GM12874 (cell line): ENCODE measurements at regions not wholly inside any gene's neighbourhood (a gene's known extent, or its start where the extent isn't known, plus 50 kb on each side); places are given as distances from the start of the nearest gene placed in this dataset.

Experiments
- CTCF ChIP-seq: IDR thresholded peaks from 2 replicates; pipeline ENCODE4 v1.5.1; 2011; ENCODE audit warnings: low read depth, mild to moderate bottlenecking, control low read depth, low read length, moderate library complexity; ENCODE audit not compliant: insufficient read depth

- no peak for TF ChIP-seq CTCF
Measured at GRCh38 chr15:93274257-93274656, 185.2 kb upstream of the RGMA start.

GRCh38 chr15:93271871-93272270 is 182.9 kb upstream of the RGMA start:
- no peak for TF ChIP-seq CTCF

- TF ChIP-seq CTCF = no peak
Measured at GRCh38 chr15:93270937-93271467, 182.0 kb upstream of the RGMA start.

- TF ChIP-seq CTCF = no peak
Measured at GRCh38 chr15:93268066-93268465, 179.1 kb upstream of the RGMA start.

GRCh38 chr15:93266291-93266690 is 177.3 kb upstream of the RGMA start:
- TF ChIP-seq CTCF = no peak

GRCh38 chr15:93265111-93265556 is 176.1 kb upstream of the RGMA start:
- TF ChIP-seq CTCF = no peak

- no peak for TF ChIP-seq CTCF
Measured at GRCh38 chr15:93261845-93262244, 172.8 kb upstream of the RGMA start.
